GM12801 (cell line): ENCODE measurements at regions not wholly inside any gene's neighbourhood (a gene's known extent, or its start where the extent isn't known, plus 50 kb on each side); places are given as distances from the start of the nearest gene placed in this dataset.

Experiments used
- CTCF ChIP-seq: IDR thresholded peaks from one replicate; pipeline ENCODE4 v1.5.1; 2011; ENCODE audit warnings: control low read depth; ENCODE audit not compliant: insufficient read length; ENCODE audit errors: extremely low read depth

DNA sequence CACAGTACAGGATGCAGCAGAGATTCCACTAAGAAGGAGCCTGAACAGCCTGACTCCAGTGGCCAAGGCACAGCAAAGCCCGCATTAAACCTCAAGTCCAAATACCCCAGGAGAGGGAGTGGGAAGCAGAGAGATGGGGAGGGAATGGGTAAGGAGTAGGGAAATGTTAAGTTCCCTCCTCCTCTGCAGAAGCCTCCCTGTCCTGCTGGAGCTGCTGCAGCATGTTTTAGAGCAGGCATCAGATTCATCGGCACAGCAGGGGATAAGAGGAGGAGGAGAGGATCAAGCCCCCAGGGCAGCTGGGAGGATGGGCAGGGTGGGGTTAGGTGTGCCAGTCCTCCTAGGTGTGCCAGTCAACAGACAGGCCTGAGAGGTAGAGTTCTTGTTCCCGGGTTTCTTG is 709.7 kb downstream of the PTPRU start:
- TF ChIP-seq CTCF, result no peak

DNA sequence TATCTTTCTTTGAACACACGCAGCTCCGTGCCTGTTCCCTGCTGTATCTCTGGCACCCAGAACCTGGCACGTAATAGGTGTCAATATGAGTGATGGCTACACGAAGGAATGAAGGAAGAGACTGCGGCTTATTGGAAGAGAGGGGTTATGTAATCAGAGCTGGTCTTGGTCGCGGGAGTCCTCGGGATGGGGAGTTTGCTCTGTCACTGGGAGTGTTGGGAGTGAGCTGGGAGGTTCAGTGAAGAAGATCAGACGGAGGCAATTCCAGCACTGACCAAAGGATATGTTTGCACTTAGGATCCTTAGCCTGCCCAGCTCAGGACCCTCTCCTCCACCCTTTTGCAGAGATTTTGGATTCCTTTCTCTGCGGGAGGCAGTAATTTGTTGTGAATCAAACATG is 709.1 kb downstream of the PTPRU start:
- TF ChIP-seq CTCF, result no peak

DNA sequence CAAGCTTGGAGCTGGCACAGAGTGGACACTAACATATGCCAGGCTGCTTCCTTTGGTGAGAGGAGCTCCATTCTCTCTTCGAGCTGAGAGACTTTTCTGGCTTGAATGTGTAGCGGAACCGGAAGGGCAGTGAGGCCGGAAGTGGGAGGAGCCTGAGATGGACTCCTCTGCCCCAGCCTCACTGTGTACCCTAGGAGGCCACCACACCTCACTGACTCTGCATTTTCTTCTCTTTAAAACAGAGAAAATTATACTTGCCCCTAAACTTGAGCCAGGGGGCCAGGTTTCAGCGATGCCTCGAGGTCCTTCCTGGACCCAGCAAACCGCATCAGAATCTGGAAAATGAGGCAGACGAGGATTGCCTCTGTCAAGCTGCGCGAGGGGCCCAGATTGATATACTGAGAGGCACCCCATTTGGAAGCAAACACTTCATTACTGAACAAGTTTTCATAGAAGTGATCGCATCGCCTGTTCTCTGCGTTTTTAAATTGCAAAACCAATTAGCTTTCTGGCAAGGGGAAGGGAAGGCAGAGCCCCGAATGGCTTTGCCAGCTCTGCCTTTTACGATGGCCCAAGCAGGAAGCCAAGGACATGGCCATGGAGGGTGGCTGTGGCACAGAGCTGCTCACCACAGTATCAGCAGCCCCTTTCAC is 708.1 kb downstream of the PTPRU start:
- no peak for TF ChIP-seq CTCF

GRCh38 chr1:29943034-29943433 is 706.7 kb downstream of the PTPRU start:
- no peak for TF ChIP-seq CTCF

GRCh38 chr1:29939079-29939478 is 702.8 kb downstream of the PTPRU start:
- TF ChIP-seq CTCF, result no peak

DNA sequence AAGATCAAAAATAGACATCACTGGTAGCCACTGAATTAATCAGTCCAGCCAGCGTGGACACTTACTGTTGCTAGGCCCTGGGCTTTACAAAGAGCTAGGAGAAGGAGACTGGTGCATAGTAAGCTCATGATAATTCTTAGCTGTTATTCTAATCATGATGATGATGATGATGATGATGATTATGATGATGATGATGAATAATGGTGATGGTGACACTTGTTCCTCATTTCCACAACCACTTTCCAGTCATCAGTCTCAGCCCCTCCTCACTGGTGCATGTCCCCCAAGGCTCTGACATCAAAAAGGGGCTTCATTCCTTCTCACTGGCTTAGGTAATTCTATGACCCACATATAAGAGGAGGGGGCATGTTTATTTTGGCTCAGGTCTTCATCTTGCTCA is 701.0 kb downstream of the PTPRU start:
- no peak for TF ChIP-seq CTCF

DNA sequence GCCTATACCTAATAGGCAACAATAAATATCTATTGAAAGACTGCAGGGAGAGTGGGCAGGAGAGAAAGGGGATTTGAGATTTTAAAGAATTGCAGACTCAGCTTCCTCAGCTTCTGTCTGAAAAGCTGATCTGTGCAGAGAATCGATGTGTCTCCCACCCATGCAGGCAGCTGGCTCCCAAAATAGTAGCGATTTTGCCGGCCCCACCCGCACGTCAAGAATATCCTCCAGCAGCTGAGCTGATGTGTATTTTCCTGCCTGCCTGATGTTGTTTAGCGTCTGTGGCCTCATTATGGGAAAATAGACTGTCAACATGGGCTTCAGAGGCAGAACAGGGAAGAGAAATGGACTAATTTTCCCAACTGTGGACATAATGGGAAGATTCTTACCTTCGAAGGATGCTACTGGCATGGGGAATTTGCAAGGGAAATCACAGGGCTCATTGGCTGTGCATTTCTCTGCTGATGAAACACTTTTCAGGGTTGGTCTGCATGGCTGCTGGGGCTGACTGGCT is 699.8 kb downstream of the PTPRU start:
- no peak for TF ChIP-seq CTCF
